Esophagus muscularis mucosa (tissue), 4 donors: ENCODE measurements at regions not wholly inside any gene's neighbourhood (a gene's known extent, or its start where the extent isn't known, plus 50 kb on each side); places are given as distances from the start of the nearest gene placed in this dataset.

Experiments used
- DNase-seq: peaks from one replicate; pipeline ENCODE4 v3.0.0-alpha.2; 2017; ENCODE audit errors: extremely low spot score
- H3K27ac ChIP-seq, 4 donors: fragments of 200-600 bp; sonication (generic); replicated peaks in 1 of 4; 1 replicate in 3 of 4; 2 replicates in 1 of 4; pipeline ENCODE4 v1.5.1; 2016 to 2019; ENCODE audit warnings: mild to moderate bottlenecking in 1 of 4
- H3K27me3 ChIP-seq, 4 donors: fragments of 200-600 bp; sonication (generic); one replicate each; pipeline versions ENCODE4 v1.5.1 to v1.6.0; 2016 to 2019
- H3K36me3 ChIP-seq, 4 donors: fragments of 200-600 bp; sonication (generic); one replicate each; pipeline ENCODE4 v1.5.1; 2016 to 2019
- H3K4me1 ChIP-seq, 4 donors: fragments of 200-600 bp; sonication (generic); one replicate each; pipeline ENCODE4 v1.5.1; 2016 to 2019
- H3K4me3 ChIP-seq, 4 donors: fragments of 200-600 bp; sonication (generic); 1 replicate in 2 of 4; 2 replicates in 2 of 4; pipeline ENCODE4 v1.5.1; 2016 to 2019; ENCODE audit warnings: mild to moderate bottlenecking in 4 of 4, moderate library complexity in 1 of 4
- H3K9me3 ChIP-seq, 4 donors: fragments of 200-600 bp; sonication (generic); 1 replicate in 3 of 4; 2 replicates in 1 of 4; pipeline ENCODE4 v1.5.1; 2016 to 2019
- EP300 ChIP-seq: sonication (generic); formaldehyde crosslinking; IDR thresholded peaks from one replicate; pipeline ENCODE4 v1.6.1; 2017; ENCODE audit warnings: antibody characterized with exemption
- POLR2A ChIP-seq: fragments of 450-650 bp; IDR thresholded peaks from one replicate; pipeline ENCODE4 v1.6.1; 2017; ENCODE audit warnings: antibody characterized with exemption, moderate library complexity, mild to moderate bottlenecking, low read depth
- POLR2AphosphoS5 ChIP-seq, 2 donors: sonication (generic); formaldehyde crosslinking; IDR thresholded peaks; one replicate each; pipeline ENCODE4 v1.6.1; 2017; ENCODE audit warnings: antibody characterized with exemption in 2 of 2
- WGBS: methylation state at CpG from one replicate; pipeline ENCODE4 v1.1.5; 2018; 5-methylcytosine and 5-hydroxymethylcytosine counted together
- intact Hi-C: fragments of 100-400 bp; cut with DNase I; formaldehyde crosslinking; loops from one replicate; pipeline ENCODE4 v1.15.1; 2023
- TF ChIP-seq, protein P1 (sequence below), 3 experiments: fragments of 200-600 bp in 2 of 3; fragments of 450-650 bp in 1 of 3; sonication (generic) in 2 of 3; IDR thresholded peaks; one replicate each; pipeline ENCODE4 v1.5.1; 2017 to 2019; ENCODE audit warnings: antibody characterized with exemption in 3 of 3, mild to moderate bottlenecking in 2 of 3, moderate library complexity in 1 of 3

DNA sequence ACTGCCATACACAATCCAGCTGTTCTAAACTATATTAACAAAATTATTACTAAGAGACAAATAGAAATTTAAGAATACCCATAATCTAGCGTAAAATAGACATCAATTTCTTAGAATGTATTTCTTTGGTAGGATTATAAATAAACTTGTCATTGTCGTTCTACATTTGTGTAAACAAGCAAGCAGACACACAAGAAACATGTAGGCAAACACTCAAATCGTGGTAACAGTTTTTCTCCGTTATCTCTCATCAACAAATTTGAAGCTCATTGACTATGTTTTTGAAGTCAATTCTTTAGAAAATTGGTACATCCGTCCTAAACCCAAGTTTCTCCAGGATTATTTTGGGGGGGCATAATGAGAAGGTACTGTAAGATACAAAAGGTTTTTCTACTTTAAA, 832.2 kb downstream of the DTWD2 start:
- intact Hi-C loops: no loop called here
- Histone ChIP-seq H3K27ac (no peak overlapping the region), H3K9me3 (no peaks in the 10 kb centered on the region), H3K36me3 (no peaks in the 10 kb centered on the region), H3K4me1 (peaks cover 0 to under 1% (median 0%) of the 10 kb centered on the region in 4 donors), H3K27me3 (no peaks in the 10 kb centered on the region), H3K4me3 (no peak overlapping the region)
- no peak for DNase-seq
- WGBS: 81% methylated on average over 5 of the region's 5 CpGs
- TF ChIP-seq POLR2AphosphoS5 (IDR thresholded peaks at IDR 0.05) (no peak), POLR2A (no peak), EP300 (no peak)

DNA sequence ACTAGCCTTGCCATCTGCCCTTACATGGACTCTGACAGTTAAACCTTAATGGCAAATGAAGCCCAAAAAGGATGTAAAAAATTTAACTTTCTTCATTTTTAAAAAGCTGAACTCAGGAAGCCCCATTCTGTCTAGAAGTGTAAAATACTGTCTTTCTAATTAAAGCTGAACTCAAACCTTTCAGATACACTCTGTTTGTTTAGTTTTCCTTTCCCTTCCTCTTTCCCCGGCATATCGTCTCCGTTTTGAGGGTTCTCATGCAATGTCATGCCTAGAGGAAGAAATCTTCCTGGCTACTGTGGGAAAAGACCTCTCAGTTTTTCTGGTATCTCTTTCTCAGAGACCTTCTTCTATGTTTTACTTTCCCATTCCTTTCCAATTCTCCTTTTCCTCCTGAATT, 841.5 kb downstream of the DTWD2 start:
- no peaks in the 10 kb centered on the region for H3K27me3 ChIP-seq
- H3K36me3 ChIP-seq: no peaks in the 10 kb centered on the region
- intact Hi-C loops: no loop called here
- no peaks in the 10 kb centered on the region for H3K4me1 ChIP-seq
- no peaks in the 10 kb centered on the region for H3K9me3 ChIP-seq
- WGBS: 81% methylated on average over 3 of the region's 3 CpGs
- no peak overlapping the region for H3K4me3 ChIP-seq
- no peak overlapping the region for H3K27ac ChIP-seq
- no peak for DNase-seq
- TF ChIP-seq, protein P1, sequence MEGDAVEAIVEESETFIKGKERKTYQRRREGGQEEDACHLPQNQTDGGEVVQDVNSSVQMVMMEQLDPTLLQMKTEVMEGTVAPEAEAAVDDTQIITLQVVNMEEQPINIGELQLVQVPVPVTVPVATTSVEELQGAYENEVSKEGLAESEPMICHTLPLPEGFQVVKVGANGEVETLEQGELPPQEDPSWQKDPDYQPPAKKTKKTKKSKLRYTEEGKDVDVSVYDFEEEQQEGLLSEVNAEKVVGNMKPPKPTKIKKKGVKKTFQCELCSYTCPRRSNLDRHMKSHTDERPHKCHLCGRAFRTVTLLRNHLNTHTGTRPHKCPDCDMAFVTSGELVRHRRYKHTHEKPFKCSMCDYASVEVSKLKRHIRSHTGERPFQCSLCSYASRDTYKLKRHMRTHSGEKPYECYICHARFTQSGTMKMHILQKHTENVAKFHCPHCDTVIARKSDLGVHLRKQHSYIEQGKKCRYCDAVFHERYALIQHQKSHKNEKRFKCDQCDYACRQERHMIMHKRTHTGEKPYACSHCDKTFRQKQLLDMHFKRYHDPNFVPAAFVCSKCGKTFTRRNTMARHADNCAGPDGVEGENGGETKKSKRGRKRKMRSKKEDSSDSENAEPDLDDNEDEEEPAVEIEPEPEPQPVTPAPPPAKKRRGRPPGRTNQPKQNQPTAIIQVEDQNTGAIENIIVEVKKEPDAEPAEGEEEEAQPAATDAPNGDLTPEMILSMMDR (IDR thresholded peaks at IDR 0.05): no peak
- TF ChIP-seq POLR2A (no peak), POLR2AphosphoS5 (IDR thresholded peaks at IDR 0.05) (no peak), EP300 (no peak)

DNA sequence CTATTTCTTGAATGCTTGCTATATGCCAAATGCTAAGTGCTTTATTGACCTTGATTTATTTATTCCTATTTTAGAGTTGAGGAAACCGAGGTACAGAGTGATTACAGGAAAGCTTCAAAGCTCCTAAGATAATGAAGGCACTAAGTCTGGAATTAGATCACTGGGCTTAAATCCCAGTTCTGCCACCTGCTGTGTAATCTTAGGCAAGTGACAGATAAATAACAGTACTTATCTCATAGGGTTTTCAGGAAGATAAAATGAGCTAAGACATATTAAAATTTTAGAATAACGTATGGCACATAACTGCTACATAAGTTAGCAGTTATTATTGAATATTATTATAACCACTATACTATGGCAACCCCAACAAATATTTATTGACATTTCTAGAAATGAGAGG, 843.8 kb downstream of the DTWD2 start:
- no peak overlapping the region for H3K27ac ChIP-seq
- no peaks in the 10 kb centered on the region for H3K9me3 ChIP-seq
- H3K4me1 ChIP-seq: no peaks in the 10 kb centered on the region
- no peaks in the 10 kb centered on the region for H3K36me3 ChIP-seq
- intact Hi-C loops: no loop called here
- WGBS: 84% methylated on average over 2 of the region's 2 CpGs
- no peak for DNase-seq
- H3K4me3 ChIP-seq: no peak overlapping the region
- TF ChIP-seq EP300 (no peak), POLR2A (no peak), POLR2AphosphoS5 (IDR thresholded peaks at IDR 0.05) (no peak)
- TF ChIP-seq, protein P1 (IDR thresholded peaks at IDR 0.05): no peak
- no peaks in the 10 kb centered on the region for H3K27me3 ChIP-seq

DNA sequence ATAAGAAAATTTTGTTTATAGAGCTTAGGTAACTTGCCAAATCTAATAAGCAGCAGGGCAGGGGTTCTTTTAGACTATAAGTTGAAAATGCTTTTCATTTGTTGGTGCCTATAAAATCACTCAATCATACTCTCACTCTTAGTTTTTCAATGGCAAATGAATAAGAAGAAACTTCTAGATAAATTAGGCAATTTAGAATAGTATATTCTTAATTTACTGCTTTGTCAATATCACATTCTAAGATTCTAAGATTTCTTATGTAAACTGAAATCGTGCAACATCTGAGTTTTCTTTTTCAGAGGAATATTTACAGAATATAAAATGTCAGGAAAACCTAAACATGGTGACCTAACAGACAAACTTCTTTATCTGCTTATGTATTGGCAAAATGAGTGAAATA, 849.0 kb downstream of the DTWD2 start:
- H3K4me3 ChIP-seq: no peak overlapping the region
- no peak for DNase-seq
- intact Hi-C loops: no loop called here
- no peaks in the 10 kb centered on the region for H3K9me3 ChIP-seq
- TF ChIP-seq, protein P1 (IDR thresholded peaks at IDR 0.05): no peak
- no peak for TF ChIP-seq POLR2A
- TF ChIP-seq EP300: no peak
- TF ChIP-seq POLR2AphosphoS5 (IDR thresholded peaks at IDR 0.05): no peak
- 65% methylated on average over 1 of the region's 1 CpG for WGBS
- H3K27ac ChIP-seq: no peak overlapping the region
- H3K4me1 ChIP-seq: no peaks in the 10 kb centered on the region
- no peaks in the 10 kb centered on the region for H3K36me3 ChIP-seq
- H3K27me3 ChIP-seq: no peaks in the 10 kb centered on the region

DNA sequence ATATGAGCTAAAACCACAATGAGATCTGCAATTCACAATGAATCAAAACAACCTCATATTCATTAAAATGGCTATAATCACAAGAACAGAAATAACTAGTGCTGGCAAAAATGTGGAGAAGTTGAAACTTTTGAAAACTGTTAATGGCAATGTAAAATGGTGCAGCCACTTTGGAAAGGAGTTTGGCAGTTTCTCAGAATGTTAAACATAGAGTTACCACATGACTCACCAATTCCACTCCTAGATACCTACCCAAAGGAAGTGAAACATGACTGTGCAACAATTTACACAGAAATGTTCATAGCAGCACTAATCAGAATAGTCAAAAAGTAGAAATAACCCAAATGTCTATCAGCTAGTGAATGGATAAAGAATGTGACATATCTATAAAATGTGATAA, 862.2 kb downstream of the DTWD2 start:
- Histone ChIP-seq H3K36me3 (no peaks in the 10 kb centered on the region), H3K27ac (no peak overlapping the region), H3K27me3 (no peaks in the 10 kb centered on the region), H3K4me1 (no peaks in the 10 kb centered on the region), H3K9me3 (no peaks in the 10 kb centered on the region), H3K4me3 (no peak overlapping the region)
- intact Hi-C loops: no loop called here
- no peak for DNase-seq
- TF ChIP-seq POLR2A: no peak
- TF ChIP-seq, protein P1 (IDR thresholded peaks at IDR 0.05): no peak
